ENCODE measurements at regions not wholly inside any gene's neighbourhood (a gene's known extent, or its start where the extent isn't known, plus 50 kb on each side); places are given as distances from the start of the nearest gene placed in this dataset.

DNA sequence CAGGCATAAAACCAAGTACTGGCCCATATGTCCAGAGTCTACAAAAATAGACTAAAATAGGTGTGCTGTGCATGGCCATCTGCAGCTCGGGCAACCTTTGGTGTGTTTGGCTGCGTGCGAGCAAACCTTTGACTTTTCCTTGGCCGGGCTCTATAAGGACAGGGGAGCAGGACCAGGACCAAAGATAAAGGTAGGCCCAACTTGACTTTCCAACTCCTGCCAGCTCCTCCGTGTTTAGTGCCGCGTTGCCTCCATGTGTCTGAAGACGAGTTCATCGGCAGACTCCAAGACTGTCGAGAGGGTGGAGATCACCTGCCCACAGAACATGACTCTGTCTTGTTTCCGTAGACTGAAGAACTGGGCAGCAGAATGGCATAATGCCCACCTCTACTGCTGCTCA lies 375.5 kb downstream of the IRS2 start:
- no peak overlapping the region for H3K14ac ChIP-seq (ENCODE audit: low read length)
- peaks cover 0 to 25% (median 0%) of the 10 kb centered on the region in 3 experiments for H3K27me3 ChIP-seq (ENCODE audit: control insufficient read depth in 3 of 3, insufficient read depth in 3 of 3, low read depth in 1 of 3, low read length in 3 of 3)
- no peak overlapping the region for H3K4me3 ChIP-seq (ENCODE audit: low read length in 2 of 2)
- no peak overlapping the region for H3K9ac ChIP-seq (ENCODE audit: low read depth, low read length, poor library complexity)
- no peaks in the 10 kb centered on the region for H3K79me1 ChIP-seq (ENCODE audit: low read depth, low read length)
- H4K91ac ChIP-seq (ENCODE audit: low read depth, low read length, poor library complexity), result no peak overlapping the region
- peaks cover 3 to 7% of the 10 kb centered on the region in 2 donors for H3K4me1 ChIP-seq (ENCODE audit: control insufficient read depth in 2 of 2, insufficient read depth in 1 of 2, low read depth in 1 of 2, low read length in 2 of 2)
- H2BK15ac ChIP-seq (ENCODE audit: low read length), result no peak overlapping the region
- H3K4me2 ChIP-seq (ENCODE audit: insufficient read depth, low read length, poor library complexity, severe bottlenecking), result no peak overlapping the region
- no peak for DNase-seq (ENCODE audit: low spot score)
- no peak overlapping the region for H3K23ac ChIP-seq (ENCODE audit: low read depth, low read length, poor library complexity)
- no peak overlapping the region for H2BK120ac ChIP-seq (ENCODE audit: low read depth, low read length)
- H2AFZ ChIP-seq (ENCODE audit: low read length), result no peak overlapping the region
- H3K4ac ChIP-seq (ENCODE audit: low read length), result no peak overlapping the region
- H2AK5ac ChIP-seq (ENCODE audit: low read depth, low read length), result no peak overlapping the region
- no CpG with 5 or more reads among the region's 11 CpGs for WGBS, 2 donors (ENCODE audit: extremely low coverage in 2 of 2, insufficient read length in 2 of 2, insufficient replicate concordance in 1 of 2)
- H2BK12ac ChIP-seq (ENCODE audit: low read length), result no peak overlapping the region
- no peak overlapping the region for H4K8ac ChIP-seq (ENCODE audit: low read depth, low read length)
- no peaks in the 10 kb centered on the region for H3K36me3 ChIP-seq (replicated peaks in 1 of 2; ENCODE audit: control insufficient read depth in 2 of 2, insufficient read depth in 2 of 2, low read length in 2 of 2)
- no peaks in the 10 kb centered on the region for H3K9me3 ChIP-seq (replicated peaks in 1 of 2; ENCODE audit: control insufficient read depth in 2 of 2, insufficient read depth in 1 of 2, low read depth in 1 of 2, low read length in 2 of 2)
- no peak overlapping the region for H3K27ac ChIP-seq (replicated peaks; ENCODE audit: low read length)
- H3K18ac ChIP-seq (ENCODE audit: low read length), result no peak overlapping the region
- no peak overlapping the region for H2BK5ac ChIP-seq (ENCODE audit: low read length)

- H2BK12ac ChIP-seq (ENCODE audit: low read length), result no peak overlapping the region
Measured at GRCh38 chr13:109408591-109409382, 377.6 kb downstream of the IRS2 start.

DNA sequence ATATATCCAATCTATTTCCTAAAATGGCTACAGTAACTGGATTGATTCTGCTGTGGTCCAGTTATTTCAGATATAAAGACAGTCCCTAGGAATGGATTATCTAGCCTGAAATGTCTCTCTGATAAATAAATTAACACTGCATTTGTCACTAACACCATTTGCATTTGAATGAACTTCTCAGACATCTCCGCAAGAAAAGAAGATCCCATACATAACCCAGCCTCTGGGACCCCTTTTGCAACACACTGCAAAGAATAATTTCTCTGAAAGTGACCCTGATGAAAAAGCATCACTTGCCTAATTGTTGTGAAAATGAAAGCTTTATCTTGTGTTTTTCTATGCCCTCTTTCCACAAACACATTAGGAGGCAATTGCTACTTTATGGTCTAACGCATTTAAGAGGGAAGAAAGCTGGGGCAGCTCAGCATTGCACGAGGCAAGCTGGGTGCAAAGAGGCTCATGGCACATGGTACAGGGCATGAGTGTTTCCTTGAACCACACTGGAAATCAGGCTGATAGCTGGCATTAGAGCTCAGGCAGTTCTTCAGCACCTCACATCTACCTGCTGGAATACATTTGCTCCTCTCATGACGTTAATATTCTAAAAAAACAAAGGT lies 379.9 kb downstream of the IRS2 start:
- no CpG with 5 or more reads among the region's 4 CpGs for WGBS, 2 donors (ENCODE audit: extremely low coverage in 2 of 2, insufficient read length in 2 of 2, insufficient replicate concordance in 1 of 2)
- Histone ChIP-seq H4K91ac (ENCODE audit: low read depth, low read length, poor library complexity) (no peak overlapping the region), H3K4ac (ENCODE audit: low read length) (no peak overlapping the region), H3K4me1 (ENCODE audit: control insufficient read depth in 2 of 2, insufficient read depth in 1 of 2, low read depth in 1 of 2, low read length in 2 of 2) (no peaks in the 10 kb centered on the region), H4K8ac (ENCODE audit: low read depth, low read length) (no peak overlapping the region), H2BK15ac (ENCODE audit: low read length) (no peak overlapping the region), H3K18ac (ENCODE audit: low read length) (no peak overlapping the region), H3K4me2 (ENCODE audit: insufficient read depth, low read length, poor library complexity, severe bottlenecking) (no peak overlapping the region), H3K14ac (ENCODE audit: low read length) (no peak overlapping the region), H3K36me3 (replicated peaks in 1 of 2; ENCODE audit: control insufficient read depth in 2 of 2, insufficient read depth in 2 of 2, low read length in 2 of 2) (no peaks in the 10 kb centered on the region), H3K9ac (ENCODE audit: low read depth, low read length, poor library complexity) (no peak overlapping the region), H2BK120ac (ENCODE audit: low read depth, low read length) (no peak overlapping the region), H3K27me3 (ENCODE audit: control insufficient read depth in 3 of 3, insufficient read depth in 3 of 3, low read depth in 1 of 3, low read length in 3 of 3) (peaks cover 0 to 24% (median 0%) of the 10 kb centered on the region in 3 experiments), H2BK5ac (ENCODE audit: low read length) (no peak overlapping the region), H2BK12ac (ENCODE audit: low read length) (no peak overlapping the region), H3K27ac (replicated peaks; ENCODE audit: low read length) (no peak overlapping the region), H2AK5ac (ENCODE audit: low read depth, low read length) (no peak overlapping the region), H3K9me3 (replicated peaks in 1 of 2; ENCODE audit: control insufficient read depth in 2 of 2, insufficient read depth in 1 of 2, low read depth in 1 of 2, low read length in 2 of 2) (peaks cover 6 to 11% of the 10 kb centered on the region in 2 donors), H3K4me3 (ENCODE audit: low read length in 2 of 2) (no peak overlapping the region), H3K23ac (ENCODE audit: low read depth, low read length, poor library complexity) (no peak overlapping the region), H3K79me1 (ENCODE audit: low read depth, low read length) (no peaks in the 10 kb centered on the region), H2AFZ (ENCODE audit: low read length) (no peak overlapping the region)
- no peak for DNase-seq (ENCODE audit: low spot score)

More at GRCh38 chr13:109408591-109409382, 377.6 kb downstream of the IRS2 start:
- no peak for DNase-seq (ENCODE audit: low spot score)
- Histone ChIP-seq H4K91ac (ENCODE audit: low read depth, low read length, poor library complexity) (no peak overlapping the region), H4K8ac (ENCODE audit: low read depth, low read length) (no peak overlapping the region), H3K14ac (ENCODE audit: low read length) (no peak overlapping the region), H3K27me3 (ENCODE audit: control insufficient read depth in 3 of 3, insufficient read depth in 3 of 3, low read depth in 1 of 3, low read length in 3 of 3) (peaks cover 0 to 25% (median 0%) of the 10 kb centered on the region in 3 experiments), H3K36me3 (replicated peaks in 1 of 2; ENCODE audit: control insufficient read depth in 2 of 2, insufficient read depth in 2 of 2, low read length in 2 of 2) (no peaks in the 10 kb centered on the region), H3K4ac (ENCODE audit: low read length) (no peak overlapping the region), H3K4me2 (ENCODE audit: insufficient read depth, low read length, poor library complexity, severe bottlenecking) (no peak overlapping the region), H2BK15ac (ENCODE audit: low read length) (no peak overlapping the region), H3K9ac (ENCODE audit: low read depth, low read length, poor library complexity) (no peak overlapping the region), H3K23ac (ENCODE audit: low read depth, low read length, poor library complexity) (no peak overlapping the region), H3K79me1 (ENCODE audit: low read depth, low read length) (no peaks in the 10 kb centered on the region), H2BK5ac (ENCODE audit: low read length) (no peak overlapping the region), H3K18ac (ENCODE audit: low read length) (no peak overlapping the region), H3K4me3 (ENCODE audit: low read length in 2 of 2) (no peak overlapping the region), H3K4me1 (ENCODE audit: control insufficient read depth in 2 of 2, insufficient read depth in 1 of 2, low read depth in 1 of 2, low read length in 2 of 2) (peaks cover 3 to 7% of the 10 kb centered on the region in 2 donors), H2BK120ac (ENCODE audit: low read depth, low read length) (no peak overlapping the region), H2AFZ (ENCODE audit: low read length) (no peak overlapping the region), H3K27ac (replicated peaks; ENCODE audit: low read length) (no peak overlapping the region), H3K9me3 (replicated peaks in 1 of 2; ENCODE audit: control insufficient read depth in 2 of 2, insufficient read depth in 1 of 2, low read depth in 1 of 2, low read length in 2 of 2) (peaks cover 5% of the 10 kb centered on the region in 2 donors), H2AK5ac (ENCODE audit: low read depth, low read length) (no peak overlapping the region)
- WGBS, 2 donors (ENCODE audit: extremely low coverage in 2 of 2, insufficient read length in 2 of 2, insufficient replicate concordance in 1 of 2), result no CpG with 5 or more reads among the region's 14 CpGs

DNA sequence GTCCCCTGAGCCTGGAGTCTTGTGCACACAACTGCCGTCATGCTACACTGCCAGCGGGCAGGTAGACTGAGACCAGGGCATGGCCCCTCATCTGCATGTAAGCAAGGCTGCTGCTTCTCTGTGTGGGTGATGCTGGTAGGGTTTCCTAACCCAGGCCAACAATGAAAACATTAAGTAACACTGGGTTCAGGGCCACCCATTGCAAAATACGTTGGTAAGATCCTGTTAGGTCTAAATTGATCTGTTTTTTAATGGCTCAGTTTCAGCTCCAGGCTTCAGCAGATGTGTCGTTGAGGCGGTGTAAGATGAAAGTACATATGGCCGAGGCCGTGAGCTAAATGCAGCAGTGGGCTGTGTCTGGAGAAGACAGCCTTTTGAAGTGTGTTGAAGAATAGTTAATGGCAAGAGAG lies 383.4 kb downstream of the IRS2 start:
- no peak overlapping the region for H2AFZ ChIP-seq (ENCODE audit: low read length)
- H3K79me1 ChIP-seq (ENCODE audit: low read depth, low read length), result no peaks in the 10 kb centered on the region
- no peak for DNase-seq (ENCODE audit: low spot score)
- no CpG with 5 or more reads among the region's 7 CpGs for WGBS, 2 donors (ENCODE audit: extremely low coverage in 2 of 2, insufficient read length in 2 of 2, insufficient replicate concordance in 1 of 2)
- H2BK5ac ChIP-seq (ENCODE audit: low read length), result no peak overlapping the region
- H3K4me2 ChIP-seq (ENCODE audit: insufficient read depth, low read length, poor library complexity, severe bottlenecking), result no peak overlapping the region
- no peak overlapping the region for H3K18ac ChIP-seq (ENCODE audit: low read length)
- no peak overlapping the region for H2BK120ac ChIP-seq (ENCODE audit: low read depth, low read length)
- H4K91ac ChIP-seq (ENCODE audit: low read depth, low read length, poor library complexity), result no peak overlapping the region
- no peak overlapping the region for H3K23ac ChIP-seq (ENCODE audit: low read depth, low read length, poor library complexity)
- H2AK5ac ChIP-seq (ENCODE audit: low read depth, low read length), result no peak overlapping the region
- H3K4me1 ChIP-seq (ENCODE audit: control insufficient read depth in 2 of 2, insufficient read depth in 1 of 2, low read depth in 1 of 2, low read length in 2 of 2), result peaks cover 0 to 4% of the 10 kb centered on the region in 2 donors
- peaks cover 6 to 11% of the 10 kb centered on the region in 2 donors for H3K9me3 ChIP-seq (replicated peaks in 1 of 2; ENCODE audit: control insufficient read depth in 2 of 2, insufficient read depth in 1 of 2, low read depth in 1 of 2, low read length in 2 of 2)
- H3K27ac ChIP-seq (replicated peaks; ENCODE audit: low read length), result no peak overlapping the region
- no peak overlapping the region for H3K14ac ChIP-seq (ENCODE audit: low read length)
- no peak overlapping the region for H3K9ac ChIP-seq (ENCODE audit: low read depth, low read length, poor library complexity)
- no peaks in the 10 kb centered on the region for H3K27me3 ChIP-seq (ENCODE audit: control insufficient read depth in 3 of 3, insufficient read depth in 3 of 3, low read depth in 1 of 3, low read length in 3 of 3)
- no peak overlapping the region for H3K4ac ChIP-seq (ENCODE audit: low read length)
- H2BK15ac ChIP-seq (ENCODE audit: low read length), result no peak overlapping the region
- no peak overlapping the region for H3K4me3 ChIP-seq (ENCODE audit: low read length in 2 of 2)
- H4K8ac ChIP-seq (ENCODE audit: low read depth, low read length), result no peak overlapping the region
- H3K36me3 ChIP-seq (replicated peaks in 1 of 2; ENCODE audit: control insufficient read depth in 2 of 2, insufficient read depth in 2 of 2, low read length in 2 of 2), result no peaks in the 10 kb centered on the region
- no peak overlapping the region for H2BK12ac ChIP-seq (ENCODE audit: low read length)

All from neuronal stem cell (in vitro differentiated cells).